HG02623 (cell line): ENCODE measurements at regions not wholly inside any gene's neighbourhood (a gene's known extent, or its start where the extent isn't known, plus 50 kb on each side); places are given as distances from the start of the nearest gene placed in this dataset.

Experiments
- ATAC-seq: cut with Tn5 transposase; IDR thresholded peaks from one replicate; pipeline ENCODE4 v1.9.1; 2021; ENCODE audit warnings: moderate library complexity; ENCODE audit not compliant: unreplicated experiment

GRCh38 chr2:19300961-19301360 is 57.5 kb downstream of the OSR1 start:
- ATAC-seq: no peak

GRCh38 chr2:19299522-19299921 is 58.9 kb downstream of the OSR1 start:
- ATAC-seq: no peak

- ATAC-seq: no peak
Measured at GRCh38 chr2:19299032-19299431, 59.4 kb downstream of the OSR1 start.

- ATAC-seq: no peak
Measured at GRCh38 chr2:19297716-19298115, 60.7 kb downstream of the OSR1 start.

GRCh38 chr2:19295998-19296502 is 62.4 kb downstream of the OSR1 start:
- ATAC-seq: no peak

GRCh38 chr2:19292007-19292406 is 66.4 kb downstream of the OSR1 start:
- no peak for ATAC-seq

- ATAC-seq: no peak
Measured at GRCh38 chr2:19288291-19288690, 70.1 kb downstream of the OSR1 start.

GRCh38 chr2:19287324-19287723 is 71.1 kb downstream of the OSR1 start:
- ATAC-seq: no peak

GRCh38 chr2:19282305-19282704 is 76.1 kb downstream of the OSR1 start:
- ATAC-seq: no peak

GRCh38 chr2:19274439-19274838 is 84.0 kb downstream of the OSR1 start:
- ATAC-seq: no peak

GRCh38 chr2:19272941-19273470 is 85.4 kb downstream of the OSR1 start:
- no peak for ATAC-seq

GRCh38 chr2:19272039-19272438 is 86.4 kb downstream of the OSR1 start:
- no peak for ATAC-seq

GRCh38 chr2:19264852-19265251 is 93.6 kb downstream of the OSR1 start:
- no peak for ATAC-seq

GRCh38 chr2:19262150-19262549 is 96.3 kb downstream of the OSR1 start:
- no peak for ATAC-seq

- no peak for ATAC-seq
Measured at GRCh38 chr2:19261061-19261460, 97.4 kb downstream of the OSR1 start.

GRCh38 chr2:19256121-19256601 is 102.3 kb downstream of the OSR1 start:
- no peak for ATAC-seq

- ATAC-seq: no peak
Measured at GRCh38 chr2:19255481-19255880, 102.9 kb downstream of the OSR1 start.

GRCh38 chr2:19251554-19251953 is 106.9 kb downstream of the OSR1 start:
- no peak for ATAC-seq

GRCh38 chr2:19250906-19251305 is 107.5 kb downstream of the OSR1 start:
- ATAC-seq: no peak

- ATAC-seq: no peak
Measured at GRCh38 chr2:19247186-19247585, 111.2 kb downstream of the OSR1 start.

- ATAC-seq: no peak
Measured at GRCh38 chr2:19246496-19246895, 111.9 kb downstream of the OSR1 start.

GRCh38 chr2:19244460-19245363 is 113.7 kb downstream of the OSR1 start:
- no peak for ATAC-seq
